Upper lobe of left lung (tissue), 4 donors: ENCODE measurements at regions not wholly inside any gene's neighbourhood (a gene's known extent, or its start where the extent isn't known, plus 50 kb on each side); places are given as distances from the start of the nearest gene placed in this dataset.

ENCODE experiments used
- CTCF ChIP-seq, 6 experiments: fragments of 450-650 bp in 4 of 6; fragments of 200-600 bp in 2 of 6; sonication (generic) in 2 of 6; IDR thresholded peaks; one replicate each; pipeline ENCODE4 v1.5.1; 2016 to 2019; ENCODE audit warnings: antibody characterized with exemption in 6 of 6
- EP300 ChIP-seq, 4 donors: sonication (generic); formaldehyde crosslinking; IDR thresholded peaks; one replicate each; pipeline ENCODE4 v1.5.1; 2017; ENCODE audit warnings: antibody characterized with exemption in 4 of 4, control low read depth in 2 of 4
- POLR2A ChIP-seq, 4 donors: fragments of 450-650 bp; IDR thresholded peaks; one replicate each; pipeline ENCODE4 v1.5.1; 2016 to 2017; ENCODE audit warnings: antibody characterized with exemption in 4 of 4, mild to moderate bottlenecking in 2 of 4

GRCh38 chr4:78661921-78662521 lies 110.5 kb downstream of the ANXA3 start:
- TF ChIP-seq EP300 (IDR thresholded peaks at IDR 0.05) (no peak), POLR2A (IDR thresholded peaks at IDR 0.05) (no peak), CTCF (IDR thresholded peaks at IDR 0.05) (no peak)
